ENCODE measurements at regions not wholly inside any gene's neighbourhood (a gene's known extent, or its start where the extent isn't known, plus 50 kb on each side); places are given as distances from the start of the nearest gene placed in this dataset.

DNA sequence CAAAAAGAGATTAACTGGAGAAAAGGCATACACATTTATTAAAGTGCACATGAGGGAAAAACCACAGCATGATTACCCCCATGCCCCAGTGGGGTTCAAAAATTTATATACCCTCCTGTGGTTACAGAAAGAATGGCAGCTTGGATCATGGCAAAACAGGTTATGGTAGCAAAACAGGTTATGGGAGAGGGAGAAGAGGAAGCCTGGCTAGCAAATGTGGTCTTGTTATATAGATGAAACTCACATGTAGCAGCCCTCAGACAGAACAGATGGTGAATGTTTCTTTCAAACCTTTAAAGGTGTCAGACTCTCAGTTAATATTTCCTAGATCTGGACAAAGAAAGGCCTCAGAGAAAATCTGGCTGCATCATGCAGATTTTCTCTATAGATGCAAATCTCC is 178.2 kb upstream of the ZC3H15 start:
- ChIA-PET POLR2A (no interaction called here), CTCF (no interaction called here)
- TF ChIP-seq FOS (IDR thresholded peaks at IDR 0.05; ENCODE audit: borderline replicate concordance, insufficient read depth, low read length) (no peak), JUN (IDR thresholded peaks at IDR 0.05; ENCODE audit: borderline replicate concordance, insufficient read depth, insufficient read length, low read depth) (no peak)
- TF ChIP-seq, protein P1, sequence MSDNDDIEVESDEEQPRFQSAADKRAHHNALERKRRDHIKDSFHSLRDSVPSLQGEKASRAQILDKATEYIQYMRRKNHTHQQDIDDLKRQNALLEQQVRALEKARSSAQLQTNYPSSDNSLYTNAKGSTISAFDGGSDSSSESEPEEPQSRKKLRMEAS (IDR thresholded peaks at IDR 0.05; ENCODE audit: insufficient read depth, insufficient read length): no peak
- peaks cover 4% of the 10 kb centered on the region for H3K4me1 ChIP-seq (ENCODE audit: control insufficient read depth, extremely low read depth, insufficient read depth, low read length)
- DNase-seq (ENCODE audit: low read depth, low spot score) (no peak), FAIRE-seq (no peak)
- no TSS peak for BruUV-seq (replicated peaks)
- H4K20me1 ChIP-seq (replicated peaks; ENCODE audit: control insufficient read depth, extremely low read depth, insufficient read depth, low read length): no peaks in the 10 kb centered on the region
- H3K9ac ChIP-seq (replicated peaks; ENCODE audit: extremely low read depth, insufficient read depth, low read length): no peak overlapping the region
- H3K4me3 ChIP-seq (replicated peaks in 1 of 3; ENCODE audit: insufficient read depth in 1 of 3, low read depth in 1 of 3, low read length in 3 of 3): no peak overlapping the region
- no peaks in the 10 kb centered on the region for H3K9me3 ChIP-seq (replicated peaks; ENCODE audit: control insufficient read depth, insufficient read depth, low read length)
- no peaks in the 10 kb centered on the region for H3K27me3 ChIP-seq (ENCODE audit: control insufficient read depth in 2 of 2, insufficient read depth in 2 of 2, low read length in 2 of 2)
- intact Hi-C loops (cut with micrococcal nuclease): no loop called here
- no peaks in the 10 kb centered on the region for H3K36me3 ChIP-seq (ENCODE audit: control insufficient read depth in 2 of 2, extremely low read depth in 1 of 2, insufficient read depth in 2 of 2, low read length in 2 of 2)
- no peaks in the 10 kb centered on the region for H3K9me1 ChIP-seq (replicated peaks; ENCODE audit: control insufficient read depth, extremely low read depth, insufficient read depth, low read length)
- dilution Hi-C loops (cut with MboI; ENCODE audit: extremely low pct_ligation_motif_present, low sequenced_read_pairs): no loop called here
- no peaks in the 10 kb centered on the region for H3K79me2 ChIP-seq (ENCODE audit: control insufficient read depth, insufficient read depth, low read length)
- H3K27ac ChIP-seq (ENCODE audit: insufficient read depth, low read depth, low read length): no peak overlapping the region
- H3K4me2 ChIP-seq (ENCODE audit: insufficient read depth, low read length): no peak overlapping the region
- H2AFZ ChIP-seq (ENCODE audit: low read depth, low read length): no peak overlapping the region

DNA sequence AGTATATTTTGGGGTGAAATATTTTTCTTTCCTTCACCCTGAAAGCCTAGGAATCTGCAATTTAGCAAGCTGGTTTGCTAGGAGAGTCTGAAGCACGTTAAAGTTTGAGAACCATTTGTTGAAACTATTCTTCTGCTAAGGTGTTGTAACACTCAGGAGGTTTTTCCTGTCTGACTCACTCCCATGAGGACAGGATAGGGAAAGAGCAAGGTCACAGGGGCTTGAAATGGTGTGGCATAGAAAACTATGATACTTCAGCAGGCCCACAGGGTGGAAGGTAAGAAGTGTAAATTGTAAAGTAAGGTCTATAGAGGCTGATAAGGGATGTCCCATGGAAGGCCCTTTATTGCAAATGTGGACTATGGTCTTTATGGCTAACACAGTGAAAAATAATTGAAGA is 177.7 kb upstream of the ZC3H15 start:
- peak; percentile 13 for DNase-seq (ENCODE audit: low read depth, low spot score)
- BruUV-seq (replicated peaks): no TSS peak
- no peak for FAIRE-seq

More for the DNA sequence above, 177.7 kb upstream of the ZC3H15 start:
- dilution Hi-C loops (cut with MboI; ENCODE audit: extremely low pct_ligation_motif_present, low sequenced_read_pairs) (no loop called here), intact Hi-C loops (cut with micrococcal nuclease) (no loop called here)
- no peak overlapping the region for H3K9ac ChIP-seq (replicated peaks; ENCODE audit: extremely low read depth, insufficient read depth, low read length)
- no peaks in the 10 kb centered on the region for H3K9me3 ChIP-seq (replicated peaks; ENCODE audit: control insufficient read depth, insufficient read depth, low read length)
- H2AFZ ChIP-seq (ENCODE audit: low read depth, low read length): no peak overlapping the region
- POLR2A ChIA-PET: no interaction called here
- H3K79me2 ChIP-seq (ENCODE audit: control insufficient read depth, insufficient read depth, low read length): no peaks in the 10 kb centered on the region
- no peak overlapping the region for H3K4me3 ChIP-seq (replicated peaks in 1 of 3; ENCODE audit: insufficient read depth in 1 of 3, low read depth in 1 of 3, low read length in 3 of 3)
- CTCF ChIA-PET: no interaction called here
- no peaks in the 10 kb centered on the region for H4K20me1 ChIP-seq (replicated peaks; ENCODE audit: control insufficient read depth, extremely low read depth, insufficient read depth, low read length)
- peaks cover 4% of the 10 kb centered on the region for H3K4me1 ChIP-seq (ENCODE audit: control insufficient read depth, extremely low read depth, insufficient read depth, low read length)
- no peaks in the 10 kb centered on the region for H3K36me3 ChIP-seq (ENCODE audit: control insufficient read depth in 2 of 2, extremely low read depth in 1 of 2, insufficient read depth in 2 of 2, low read length in 2 of 2)
- H3K27ac ChIP-seq (ENCODE audit: insufficient read depth, low read depth, low read length): no peak overlapping the region
- no peak overlapping the region for H3K4me2 ChIP-seq (ENCODE audit: insufficient read depth, low read length)
- no peaks in the 10 kb centered on the region for H3K27me3 ChIP-seq (ENCODE audit: control insufficient read depth in 2 of 2, insufficient read depth in 2 of 2, low read length in 2 of 2)
- no peaks in the 10 kb centered on the region for H3K9me1 ChIP-seq (replicated peaks; ENCODE audit: control insufficient read depth, extremely low read depth, insufficient read depth, low read length)
- peak; percentile 21 for TF ChIP-seq FOS (IDR thresholded peaks at IDR 0.05; ENCODE audit: borderline replicate concordance, insufficient read depth, low read length)
- TF ChIP-seq, protein P1 (IDR thresholded peaks at IDR 0.05; ENCODE audit: insufficient read depth, insufficient read length): no peak

Data from endothelial cell of umbilical vein (primary cell).